ENCODE measurements at regions not wholly inside any gene's neighbourhood (a gene's known extent, or its start where the extent isn't known, plus 50 kb on each side); places are given as distances from the start of the nearest gene placed in this dataset.

DNA sequence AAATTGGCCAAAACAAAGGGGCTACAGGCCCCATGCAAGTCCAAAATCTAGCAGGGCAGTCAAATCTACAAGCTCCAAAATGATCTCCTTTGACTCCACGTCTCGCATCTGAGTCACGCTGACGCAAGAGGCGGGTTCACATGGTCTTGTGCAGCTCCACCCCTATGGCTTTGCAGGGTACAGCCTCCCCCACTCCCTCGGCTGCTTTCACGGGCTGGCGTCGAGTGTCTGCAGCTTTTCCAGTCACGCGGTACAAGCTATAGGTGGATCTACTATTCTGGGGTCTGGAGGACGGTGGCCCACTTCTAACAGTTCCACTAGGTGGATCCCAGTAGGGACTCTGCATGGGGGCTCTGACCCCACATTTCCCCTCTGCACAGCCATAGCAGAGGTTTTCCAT, 99.2 kb upstream of the KCNIP4 start:
- H3K9me3 ChIP-seq: no peaks in the 10 kb centered on the region
- H3K36me3 ChIP-seq: no peaks in the 10 kb centered on the region
- no peaks in the 10 kb centered on the region for H3K4me1 ChIP-seq
- H3K27ac ChIP-seq: no peak overlapping the region
- H3K4me3 ChIP-seq: no peak overlapping the region
- ATAC-seq (no peak), DNase-seq (no peak)
- intact Hi-C loops (cut with DNase I): no loop called here
- TF ChIP-seq, protein P1, sequence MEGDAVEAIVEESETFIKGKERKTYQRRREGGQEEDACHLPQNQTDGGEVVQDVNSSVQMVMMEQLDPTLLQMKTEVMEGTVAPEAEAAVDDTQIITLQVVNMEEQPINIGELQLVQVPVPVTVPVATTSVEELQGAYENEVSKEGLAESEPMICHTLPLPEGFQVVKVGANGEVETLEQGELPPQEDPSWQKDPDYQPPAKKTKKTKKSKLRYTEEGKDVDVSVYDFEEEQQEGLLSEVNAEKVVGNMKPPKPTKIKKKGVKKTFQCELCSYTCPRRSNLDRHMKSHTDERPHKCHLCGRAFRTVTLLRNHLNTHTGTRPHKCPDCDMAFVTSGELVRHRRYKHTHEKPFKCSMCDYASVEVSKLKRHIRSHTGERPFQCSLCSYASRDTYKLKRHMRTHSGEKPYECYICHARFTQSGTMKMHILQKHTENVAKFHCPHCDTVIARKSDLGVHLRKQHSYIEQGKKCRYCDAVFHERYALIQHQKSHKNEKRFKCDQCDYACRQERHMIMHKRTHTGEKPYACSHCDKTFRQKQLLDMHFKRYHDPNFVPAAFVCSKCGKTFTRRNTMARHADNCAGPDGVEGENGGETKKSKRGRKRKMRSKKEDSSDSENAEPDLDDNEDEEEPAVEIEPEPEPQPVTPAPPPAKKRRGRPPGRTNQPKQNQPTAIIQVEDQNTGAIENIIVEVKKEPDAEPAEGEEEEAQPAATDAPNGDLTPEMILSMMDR (IDR thresholded peaks at IDR 0.05): no peak
- H3K27me3 ChIP-seq (ENCODE audit: low read depth): no peaks in the 10 kb centered on the region

DNA sequence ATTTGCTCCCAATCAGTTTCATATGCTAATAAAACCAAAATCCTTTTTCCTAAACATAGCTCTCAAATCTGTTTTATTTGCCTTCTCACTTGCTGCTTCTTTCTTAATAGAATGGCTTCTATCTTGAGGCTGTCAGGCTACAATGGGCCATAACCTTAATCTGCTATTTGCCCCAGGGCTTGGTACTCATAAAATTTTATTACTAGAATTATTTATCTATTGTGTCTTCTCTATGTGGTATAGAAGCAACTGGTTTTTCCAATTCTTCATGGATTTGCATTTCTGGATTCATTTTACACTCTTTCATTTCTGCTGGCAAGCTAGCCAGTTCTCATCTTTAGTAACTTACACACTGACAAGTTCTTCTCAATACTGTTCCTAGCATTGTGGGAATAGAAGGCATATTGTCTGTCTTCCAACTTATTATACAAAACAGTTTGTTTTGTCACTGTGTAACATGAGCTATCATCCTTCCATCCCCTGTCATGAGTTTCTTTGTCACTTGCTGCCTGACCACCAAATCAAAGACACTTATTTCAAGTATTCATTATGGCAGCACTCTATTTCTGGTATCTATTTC, 96.6 kb upstream of the KCNIP4 start:
- ATAC-seq: no peak

DNA sequence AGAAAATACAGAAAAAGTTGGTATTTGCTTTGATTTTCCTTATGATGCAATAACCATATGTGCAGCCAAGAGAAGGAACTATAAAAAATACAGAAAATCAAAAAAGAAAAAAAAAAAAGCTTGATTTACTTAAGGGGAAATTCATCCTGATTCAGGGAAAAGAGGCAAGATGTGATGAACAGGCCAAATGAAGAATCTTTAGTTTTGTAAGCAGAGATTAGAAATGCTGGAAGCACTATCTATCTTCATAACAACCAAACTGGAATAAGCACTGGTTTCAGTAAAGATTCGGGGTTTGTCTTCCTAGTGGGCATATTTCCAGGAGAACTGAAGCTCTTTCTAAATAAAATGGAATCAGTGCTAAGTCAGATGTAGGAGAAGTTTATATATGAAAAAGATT, 82.9 kb upstream of the KCNIP4 start:
- TF ChIP-seq, protein P1 (IDR thresholded peaks at IDR 0.05): no peak
- Histone ChIP-seq H3K4me3 (no peak overlapping the region), H3K4me1 (no peaks in the 10 kb centered on the region), H3K27me3 (ENCODE audit: low read depth) (no peaks in the 10 kb centered on the region), H3K36me3 (no peaks in the 10 kb centered on the region), H3K27ac (no peak overlapping the region), H3K9me3 (no peaks in the 10 kb centered on the region)
- DNase-seq (no peak), ATAC-seq (no peak)
- intact Hi-C loops (cut with DNase I): no loop called here

More for the DNA sequence above, 96.6 kb upstream of the KCNIP4 start:
- H3K4me1 ChIP-seq: no peaks in the 10 kb centered on the region
- H3K9me3 ChIP-seq: no peaks in the 10 kb centered on the region
- no peak for DNase-seq
- H3K4me3 ChIP-seq: no peak overlapping the region
- no peaks in the 10 kb centered on the region for H3K36me3 ChIP-seq
- intact Hi-C loops (cut with DNase I): no loop called here
- no peaks in the 10 kb centered on the region for H3K27me3 ChIP-seq (ENCODE audit: low read depth)
- TF ChIP-seq, protein P1 (IDR thresholded peaks at IDR 0.05): no peak
- no peak overlapping the region for H3K27ac ChIP-seq

- Histone ChIP-seq H3K36me3 (no peaks in the 10 kb centered on the region), H3K4me3 (no peak overlapping the region), H3K27me3 (ENCODE audit: low read depth) (no peaks in the 10 kb centered on the region), H3K27ac (no peak overlapping the region), H3K4me1 (no peaks in the 10 kb centered on the region), H3K9me3 (no peaks in the 10 kb centered on the region)
- intact Hi-C loops (cut with DNase I): no loop called here
- ATAC-seq (no peak), DNase-seq (no peak)
- TF ChIP-seq, protein P1 (IDR thresholded peaks at IDR 0.05): no peak
Observed at GRCh38 chr4:22030881-22031280, 82.3 kb upstream of the KCNIP4 start.

GRCh38 chr4:22030307-22030706, 81.7 kb upstream of the KCNIP4 start:
- no peaks in the 10 kb centered on the region for H3K9me3 ChIP-seq
- no peaks in the 10 kb centered on the region for H3K36me3 ChIP-seq
- no peaks in the 10 kb centered on the region for H3K27me3 ChIP-seq (ENCODE audit: low read depth)
- TF ChIP-seq, protein P1 (IDR thresholded peaks at IDR 0.05): no peak
- H3K27ac ChIP-seq: no peak overlapping the region
- no peaks in the 10 kb centered on the region for H3K4me1 ChIP-seq
- no peak for DNase-seq
- no peak for ATAC-seq
- H3K4me3 ChIP-seq: no peak overlapping the region
- intact Hi-C loops (cut with DNase I): no loop called here

DNA sequence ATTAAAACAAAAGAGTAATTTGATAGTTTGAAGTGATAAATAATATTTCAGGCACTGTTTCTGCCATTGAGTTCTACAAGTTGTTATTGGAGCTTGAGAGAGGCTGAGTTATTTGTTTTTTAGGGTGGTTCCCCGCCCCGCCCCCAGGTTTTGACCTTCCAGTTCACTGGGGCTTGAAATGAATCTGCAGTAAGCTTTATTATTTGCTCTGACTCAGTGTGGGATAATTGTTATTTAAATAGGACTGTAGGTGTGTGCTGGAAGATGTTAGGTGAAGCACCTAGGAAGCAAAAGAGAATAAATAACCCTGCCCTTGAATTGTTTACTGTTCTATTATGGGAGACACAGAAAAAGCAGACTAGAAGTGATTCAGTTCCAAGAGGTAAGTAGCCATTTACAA, 81.2 kb upstream of the KCNIP4 start:
- ATAC-seq (no peak), DNase-seq (no peak)

More for the DNA sequence above, 81.2 kb upstream of the KCNIP4 start:
- TF ChIP-seq, protein P1 (IDR thresholded peaks at IDR 0.05): no peak
- Histone ChIP-seq H3K27me3 (ENCODE audit: low read depth) (no peaks in the 10 kb centered on the region), H3K9me3 (no peaks in the 10 kb centered on the region), H3K27ac (no peak overlapping the region), H3K36me3 (no peaks in the 10 kb centered on the region), H3K4me1 (no peaks in the 10 kb centered on the region), H3K4me3 (no peak overlapping the region)
- intact Hi-C loops (cut with DNase I): no loop called here
